ENCODE measurements at regions not wholly inside any gene's neighbourhood (a gene's known extent, or its start where the extent isn't known, plus 50 kb on each side); places are given as distances from the start of the nearest gene placed in this dataset.

- DNase-seq, result no peak
Observed at GRCh38 chr5:68618501-68618900, 402.9 kb downstream of the PIK3R1 start.

- no peak for DNase-seq
Observed at GRCh38 chr5:68627001-68627400, 411.4 kb downstream of the PIK3R1 start.

GRCh38 chr5:68628082-68628814 lies 412.7 kb downstream of the PIK3R1 start:
- DNase-seq, result no peak

GRCh38 chr5:68630354-68630753 lies 414.8 kb downstream of the PIK3R1 start:
- DNase-seq, result no peak

GRCh38 chr5:68631884-68632283 lies 416.3 kb downstream of the PIK3R1 start:
- DNase-seq, result no peak

- no peak for DNase-seq
Observed at GRCh38 chr5:68641211-68641610, 425.7 kb downstream of the PIK3R1 start.

GRCh38 chr5:68643064-68643463 lies 427.5 kb downstream of the PIK3R1 start:
- DNase-seq, result no peak

GRCh38 chr5:68644971-68645370 lies 429.4 kb downstream of the PIK3R1 start:
- no peak for DNase-seq

- DNase-seq, result no peak
Observed at GRCh38 chr5:68646144-68646543, 430.6 kb downstream of the PIK3R1 start.

GRCh38 chr5:68647743-68648142 lies 432.2 kb downstream of the PIK3R1 start:
- DNase-seq, result no peak

- no peak for DNase-seq
Observed at GRCh38 chr5:68648944-68649857, 433.6 kb downstream of the PIK3R1 start.

- DNase-seq, result no peak
Observed at GRCh38 chr5:68652534-68652965, 437.0 kb downstream of the PIK3R1 start.

GRCh38 chr5:68653471-68653870 lies 437.9 kb downstream of the PIK3R1 start:
- DNase-seq, result no peak

- no peak for DNase-seq
Observed at GRCh38 chr5:68657055-68657961, 436.5 kb upstream of the SLC30A5 start.

- DNase-seq, result no peak
Observed at GRCh38 chr5:68658810-68659372, 434.9 kb upstream of the SLC30A5 start.

- no peak for DNase-seq
Observed at GRCh38 chr5:68659881-68660280, 433.9 kb upstream of the SLC30A5 start.

GRCh38 chr5:68661237-68661636 lies 432.6 kb upstream of the SLC30A5 start:
- no peak for DNase-seq

- no peak for DNase-seq
Observed at GRCh38 chr5:68662804-68663307, 431.0 kb upstream of the SLC30A5 start.

- DNase-seq, result no peak
Observed at GRCh38 chr5:68669864-68670575, 423.8 kb upstream of the SLC30A5 start.

- DNase-seq, result no peak
Observed at GRCh38 chr5:68673106-68673822, 420.6 kb upstream of the SLC30A5 start.

- DNase-seq, result no peak
Observed at GRCh38 chr5:68673823-68674180, 420.0 kb upstream of the SLC30A5 start.

Data from CD4-positive, alpha-beta T cell treated with Interferon alpha-2 for 1 hour (primary cell).